ENCODE measurements at regions not wholly inside any gene's neighbourhood (a gene's known extent, or its start where the extent isn't known, plus 50 kb on each side); places are given as distances from the start of the nearest gene placed in this dataset.

GRCh38 chr4:36785973-36786372, 458.6 kb upstream of the NWD2 start:
- no peak for TF ChIP-seq POLR2A (IDR thresholded peaks at IDR 0.05; ENCODE audit: low read length)
- TF ChIP-seq GATA1 (IDR thresholded peaks at IDR 0.05; ENCODE audit: low read depth, low read length): no peak
